ENCODE measurements at regions not wholly inside any gene's neighbourhood (a gene's known extent, or its start where the extent isn't known, plus 50 kb on each side); places are given as distances from the start of the nearest gene placed in this dataset.
"Not testable (repeated sequence)": the region's sequence is repeated elsewhere in the genome, so short reads cannot be mapped to it uniquely, and the experiment has no call there.

DNA sequence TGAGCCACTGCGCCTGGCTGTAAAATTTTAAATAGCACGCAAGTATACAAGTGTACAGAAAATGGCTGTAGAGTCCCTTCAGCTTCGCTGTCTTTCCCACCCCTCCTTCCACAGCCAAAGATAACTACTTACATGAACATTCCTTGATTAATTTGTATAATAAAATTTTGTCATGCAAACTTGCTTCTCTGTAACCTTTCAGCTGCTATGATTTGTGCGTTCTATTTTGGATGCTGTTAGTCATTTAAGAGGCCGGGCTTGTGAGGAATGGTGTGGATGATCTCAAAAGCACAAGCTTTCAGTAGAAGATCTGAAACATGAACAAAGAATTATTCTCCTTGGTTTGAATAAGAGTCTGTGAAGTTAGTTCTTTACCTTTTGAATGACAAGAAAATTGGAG is 115.0 kb upstream of the TLE1 start:
- Mint-ChIP-seq H3K9me3 (no peaks in the 10 kb centered on the region), H3K27ac (no peak overlapping the region), H3K36me3 (ENCODE audit: low read depth) (no peaks in the 10 kb centered on the region), H3K4me3 (no peak overlapping the region), H3K27me3 (ENCODE audit: insufficient read depth) (peaks cover 2% of the 10 kb centered on the region), H3K4me1 (peaks cover 9% of the 10 kb centered on the region)
- H3K27me3 ChIP-seq (ENCODE audit: control insufficient read depth, insufficient read depth, low read length, poor library complexity, severe bottlenecking) = no peaks in the 10 kb centered on the region
- H3K9ac ChIP-seq (ENCODE audit: extremely low read depth, low read length, poor library complexity, severe bottlenecking) = no peak overlapping the region
- no peaks in the 10 kb centered on the region for H3K4me1 ChIP-seq (ENCODE audit: control insufficient read depth, insufficient read depth, low read length)
- TF ChIP-seq, protein P1, sequence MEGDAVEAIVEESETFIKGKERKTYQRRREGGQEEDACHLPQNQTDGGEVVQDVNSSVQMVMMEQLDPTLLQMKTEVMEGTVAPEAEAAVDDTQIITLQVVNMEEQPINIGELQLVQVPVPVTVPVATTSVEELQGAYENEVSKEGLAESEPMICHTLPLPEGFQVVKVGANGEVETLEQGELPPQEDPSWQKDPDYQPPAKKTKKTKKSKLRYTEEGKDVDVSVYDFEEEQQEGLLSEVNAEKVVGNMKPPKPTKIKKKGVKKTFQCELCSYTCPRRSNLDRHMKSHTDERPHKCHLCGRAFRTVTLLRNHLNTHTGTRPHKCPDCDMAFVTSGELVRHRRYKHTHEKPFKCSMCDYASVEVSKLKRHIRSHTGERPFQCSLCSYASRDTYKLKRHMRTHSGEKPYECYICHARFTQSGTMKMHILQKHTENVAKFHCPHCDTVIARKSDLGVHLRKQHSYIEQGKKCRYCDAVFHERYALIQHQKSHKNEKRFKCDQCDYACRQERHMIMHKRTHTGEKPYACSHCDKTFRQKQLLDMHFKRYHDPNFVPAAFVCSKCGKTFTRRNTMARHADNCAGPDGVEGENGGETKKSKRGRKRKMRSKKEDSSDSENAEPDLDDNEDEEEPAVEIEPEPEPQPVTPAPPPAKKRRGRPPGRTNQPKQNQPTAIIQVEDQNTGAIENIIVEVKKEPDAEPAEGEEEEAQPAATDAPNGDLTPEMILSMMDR (conservative IDR thresholded peaks at IDR 0.05) = no peak
- H3K4me3 ChIP-seq (ENCODE audit: low read length) = no peak overlapping the region
- no peak overlapping the region for H3K27ac ChIP-seq (ENCODE audit: low read depth, low read length)
- no peaks in the 10 kb centered on the region for H3K9me3 ChIP-seq (ENCODE audit: control insufficient read depth, low read length)
- H3K36me3 ChIP-seq (ENCODE audit: control insufficient read depth, insufficient read depth, low read length) = no peaks in the 10 kb centered on the region
- DNase-seq = no peak
- WGBS, 2 experiments (ENCODE audit: insufficient coverage in 1 of 2, insufficient read length in 1 of 2) = 95 to 100% methylated on average over 1 to 5 of the region's 5 CpGs

GRCh38 chr9:81811688-81812087 is 116.5 kb upstream of the SPATA31D4 start:
- H3K27ac ChIP-seq (ENCODE audit: low read depth, low read length); H3K4me3 Mint-ChIP-seq; H3K4me1 ChIP-seq (ENCODE audit: control insufficient read depth, insufficient read depth, low read length); H3K36me3 Mint-ChIP-seq (ENCODE audit: low read depth); H3K9ac ChIP-seq (ENCODE audit: extremely low read depth, low read length, poor library complexity, severe bottlenecking); H3K27ac Mint-ChIP-seq; H3K9me3 Mint-ChIP-seq; DNase-seq; H3K27me3 ChIP-seq (ENCODE audit: control insufficient read depth, insufficient read depth, low read length, poor library complexity, severe bottlenecking); H3K36me3 ChIP-seq (ENCODE audit: control insufficient read depth, insufficient read depth, low read length); H3K9me3 ChIP-seq (ENCODE audit: control insufficient read depth, low read length); H3K4me3 ChIP-seq (ENCODE audit: low read length): not testable (repeated sequence)
- Mint-ChIP-seq H3K4me1 (peaks cover 34% of the 10 kb centered on the region), H3K27me3 (ENCODE audit: insufficient read depth) (peaks cover 21% of the 10 kb centered on the region)
- 93 to 100% methylated on average over 2 to 3 of the region's 3 CpGs for WGBS, 2 experiments (ENCODE audit: insufficient coverage in 1 of 2, insufficient read length in 1 of 2)

- Histone ChIP-seq H3K27me3 (ENCODE audit: control insufficient read depth, insufficient read depth, low read length, poor library complexity, severe bottlenecking) (peaks cover 4% of the 10 kb centered on the region), H3K9ac (ENCODE audit: extremely low read depth, low read length, poor library complexity, severe bottlenecking) (no peak overlapping the region), H3K36me3 (ENCODE audit: control insufficient read depth, insufficient read depth, low read length) (no peaks in the 10 kb centered on the region), H3K27ac (ENCODE audit: low read depth, low read length) (no peak overlapping the region), H3K9me3 (ENCODE audit: control insufficient read depth, low read length) (no peaks in the 10 kb centered on the region), H3K4me1 (ENCODE audit: control insufficient read depth, insufficient read depth, low read length) (no peaks in the 10 kb centered on the region), H3K4me3 (ENCODE audit: low read length) (no peak overlapping the region)
- Mint-ChIP-seq H3K4me3 (no peak overlapping the region), H3K36me3 (ENCODE audit: low read depth) (no peaks in the 10 kb centered on the region), H3K9me3 (no peaks in the 10 kb centered on the region), H3K27me3 (ENCODE audit: insufficient read depth) (peaks cover 30% of the 10 kb centered on the region), H3K27ac (no peak overlapping the region), H3K4me1 (peaks cover 53% of the 10 kb centered on the region)
- DNase-seq = no peak
- TF ChIP-seq, protein P1 (conservative IDR thresholded peaks at IDR 0.05) = peak; percentile 16
Measured at GRCh38 chr9:81814401-81814793, 113.8 kb upstream of the SPATA31D4 start.

DNA sequence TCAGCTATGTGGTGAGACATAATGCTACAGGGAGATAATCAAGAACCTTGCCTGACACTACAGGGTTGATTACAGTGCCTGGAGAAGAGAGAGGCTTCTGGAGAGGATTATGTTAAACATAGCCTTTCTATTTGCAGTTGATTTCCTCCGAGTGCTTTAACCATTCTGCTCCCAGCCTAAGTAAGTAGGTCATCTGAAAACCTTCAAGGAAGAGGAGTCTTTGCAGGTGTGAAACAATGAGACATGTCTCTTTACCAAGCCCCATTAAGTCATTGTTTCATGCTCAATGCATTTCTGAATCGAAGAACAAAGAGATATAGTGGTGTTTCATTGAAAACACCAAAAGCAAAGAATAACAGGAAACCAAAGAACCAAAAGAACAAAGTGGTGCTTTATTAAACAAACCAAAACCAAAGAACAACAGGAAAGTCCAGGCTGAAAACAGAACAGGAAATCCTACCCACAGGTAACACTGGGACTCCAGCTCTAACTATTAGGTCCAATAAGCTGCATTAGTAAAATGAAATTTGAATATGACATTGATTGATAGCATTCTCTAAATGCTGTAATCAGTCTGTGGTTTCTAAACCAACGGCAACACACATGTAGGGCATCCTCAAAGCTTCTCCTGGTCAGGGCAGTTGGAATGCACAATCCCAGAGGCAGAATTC is 113.3 kb upstream of the SPATA31D4 start:
- Histone ChIP-seq H3K36me3 (ENCODE audit: control insufficient read depth, insufficient read depth, low read length) (no peaks in the 10 kb centered on the region), H3K27ac (ENCODE audit: low read depth, low read length) (peak overlapping the region; percentile 8), H3K4me1 (ENCODE audit: control insufficient read depth, insufficient read depth, low read length) (peaks cover 2% of the 10 kb centered on the region), H3K4me3 (ENCODE audit: low read length) (no peak overlapping the region), H3K9ac (ENCODE audit: extremely low read depth, low read length, poor library complexity, severe bottlenecking) (no peak overlapping the region), H3K9me3 (ENCODE audit: control insufficient read depth, low read length) (no peaks in the 10 kb centered on the region), H3K27me3 (ENCODE audit: control insufficient read depth, insufficient read depth, low read length, poor library complexity, severe bottlenecking) (peaks cover 4% of the 10 kb centered on the region)
- Mint-ChIP-seq H3K27me3 (ENCODE audit: insufficient read depth) (peaks cover 30% of the 10 kb centered on the region), H3K36me3 (ENCODE audit: low read depth) (no peaks in the 10 kb centered on the region), H3K4me3 (no peak overlapping the region), H3K9me3 (no peaks in the 10 kb centered on the region), H3K4me1 (peaks cover 53% of the 10 kb centered on the region), H3K27ac (peak overlapping the region; percentile 85)
- DNase-seq = no peak
- TF ChIP-seq, protein P1 (conservative IDR thresholded peaks at IDR 0.05) = no peak
- WGBS, 2 experiments (ENCODE audit: insufficient coverage in 1 of 2, insufficient read length in 1 of 2) = 38 to 56% methylated on average over 2 to 3 of the region's 3 CpGs
